ENCODE measurements at regions not wholly inside any gene's neighbourhood (a gene's known extent, or its start where the extent isn't known, plus 50 kb on each side); places are given as distances from the start of the nearest gene placed in this dataset.

DNA sequence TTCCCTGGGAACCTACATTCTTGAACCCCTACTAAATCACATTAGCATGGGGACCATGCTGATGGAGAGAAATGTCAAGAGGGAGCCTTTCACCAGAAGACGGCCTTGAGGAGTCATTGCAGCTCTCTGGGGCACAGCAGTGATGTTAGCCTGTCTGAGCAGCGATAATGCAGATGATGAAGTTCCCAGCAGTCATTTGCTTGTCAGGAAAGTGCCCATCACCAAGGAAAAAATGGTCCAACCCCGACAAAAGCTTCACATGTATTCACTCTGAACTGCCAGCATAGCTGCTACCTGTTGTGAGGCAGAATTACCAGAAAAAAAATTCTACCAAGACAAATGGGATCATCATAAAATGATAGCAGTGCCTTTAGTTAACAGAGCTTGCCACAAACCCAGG lies 238.4 kb upstream of the UMPS start:
- Histone ChIP-seq H2AFZ (ENCODE audit: low read depth, low read length, severe bottlenecking) (no peak overlapping the region), H3K27me3 (ENCODE audit: low read length) (no peaks in the 10 kb centered on the region), H3K27ac (ENCODE audit: low read depth, low read length) (no peak overlapping the region), H3K9ac (ENCODE audit: low read length) (no peak overlapping the region), H3K4me3 (ENCODE audit: insufficient read depth, low read length, poor library complexity, severe bottlenecking) (no peak overlapping the region), H3K79me2 (ENCODE audit: insufficient read depth, low read length) (no peaks in the 10 kb centered on the region), H3F3A (ENCODE audit: insufficient read depth) (no peaks in the 10 kb centered on the region), H3K36me3 (ENCODE audit: low read length) (no peaks in the 10 kb centered on the region), H3K4me2 (ENCODE audit: low read depth, low read length, poor library complexity, severe bottlenecking) (no peak overlapping the region), H3K9me3 (ENCODE audit: insufficient read depth, low read length) (no peaks in the 10 kb centered on the region), H4K20me1 (ENCODE audit: low read depth, low read length) (no peaks in the 10 kb centered on the region), H3K9me2 (replicated peaks; ENCODE audit: insufficient read depth, low read length) (no peaks in the 10 kb centered on the region)
- TF ChIP-seq EZH2phosphoT487 (conservative IDR thresholded peaks at IDR 0.05; ENCODE audit: low read length): no peak

DNA sequence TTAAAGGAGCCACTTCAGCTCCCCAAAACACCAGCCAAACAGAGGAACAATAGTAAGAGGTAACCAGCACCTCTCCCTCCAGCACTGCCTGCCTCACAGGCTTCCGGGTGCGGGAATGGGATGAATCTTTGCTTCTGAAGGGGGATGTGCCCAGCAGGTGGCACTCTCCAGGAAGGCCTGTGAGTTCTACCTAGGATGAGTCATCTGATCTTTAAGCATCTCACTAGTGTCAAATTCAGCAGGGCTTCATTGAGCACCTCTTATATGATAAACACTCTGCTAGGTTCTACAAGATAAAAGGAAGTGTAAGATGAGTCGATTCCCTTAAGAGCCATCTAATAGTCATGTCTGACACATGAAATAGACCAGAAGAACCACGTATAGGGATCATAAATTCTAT lies 237.4 kb upstream of the UMPS start:
- H3K9me2 ChIP-seq (replicated peaks; ENCODE audit: insufficient read depth, low read length): no peaks in the 10 kb centered on the region
- H3K9ac ChIP-seq (ENCODE audit: low read length): no peak overlapping the region
- no peak for TF ChIP-seq EZH2phosphoT487 (conservative IDR thresholded peaks at IDR 0.05; ENCODE audit: low read length)
- TF ChIP-seq, protein P1, sequence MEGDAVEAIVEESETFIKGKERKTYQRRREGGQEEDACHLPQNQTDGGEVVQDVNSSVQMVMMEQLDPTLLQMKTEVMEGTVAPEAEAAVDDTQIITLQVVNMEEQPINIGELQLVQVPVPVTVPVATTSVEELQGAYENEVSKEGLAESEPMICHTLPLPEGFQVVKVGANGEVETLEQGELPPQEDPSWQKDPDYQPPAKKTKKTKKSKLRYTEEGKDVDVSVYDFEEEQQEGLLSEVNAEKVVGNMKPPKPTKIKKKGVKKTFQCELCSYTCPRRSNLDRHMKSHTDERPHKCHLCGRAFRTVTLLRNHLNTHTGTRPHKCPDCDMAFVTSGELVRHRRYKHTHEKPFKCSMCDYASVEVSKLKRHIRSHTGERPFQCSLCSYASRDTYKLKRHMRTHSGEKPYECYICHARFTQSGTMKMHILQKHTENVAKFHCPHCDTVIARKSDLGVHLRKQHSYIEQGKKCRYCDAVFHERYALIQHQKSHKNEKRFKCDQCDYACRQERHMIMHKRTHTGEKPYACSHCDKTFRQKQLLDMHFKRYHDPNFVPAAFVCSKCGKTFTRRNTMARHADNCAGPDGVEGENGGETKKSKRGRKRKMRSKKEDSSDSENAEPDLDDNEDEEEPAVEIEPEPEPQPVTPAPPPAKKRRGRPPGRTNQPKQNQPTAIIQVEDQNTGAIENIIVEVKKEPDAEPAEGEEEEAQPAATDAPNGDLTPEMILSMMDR (IDR thresholded peaks at IDR 0.05; ENCODE audit: insufficient read depth, low read length, poor library complexity, severe bottlenecking): no peak
- H3K4me3 ChIP-seq (ENCODE audit: insufficient read depth, low read length, poor library complexity, severe bottlenecking): no peak overlapping the region
- no peak overlapping the region for H2AFZ ChIP-seq (ENCODE audit: low read depth, low read length, severe bottlenecking)
- no peaks in the 10 kb centered on the region for H3F3A ChIP-seq (ENCODE audit: insufficient read depth)
- no peaks in the 10 kb centered on the region for H3K36me3 ChIP-seq (ENCODE audit: low read length)
- H3K27ac ChIP-seq (ENCODE audit: low read depth, low read length): no peak overlapping the region
- no peaks in the 10 kb centered on the region for H3K79me2 ChIP-seq (ENCODE audit: insufficient read depth, low read length)
- H3K4me2 ChIP-seq (ENCODE audit: low read depth, low read length, poor library complexity, severe bottlenecking): no peak overlapping the region
- no peaks in the 10 kb centered on the region for H4K20me1 ChIP-seq (ENCODE audit: low read depth, low read length)
- H3K9me3 ChIP-seq (ENCODE audit: insufficient read depth, low read length): no peaks in the 10 kb centered on the region
- no peaks in the 10 kb centered on the region for H3K27me3 ChIP-seq (ENCODE audit: low read length)

DNA sequence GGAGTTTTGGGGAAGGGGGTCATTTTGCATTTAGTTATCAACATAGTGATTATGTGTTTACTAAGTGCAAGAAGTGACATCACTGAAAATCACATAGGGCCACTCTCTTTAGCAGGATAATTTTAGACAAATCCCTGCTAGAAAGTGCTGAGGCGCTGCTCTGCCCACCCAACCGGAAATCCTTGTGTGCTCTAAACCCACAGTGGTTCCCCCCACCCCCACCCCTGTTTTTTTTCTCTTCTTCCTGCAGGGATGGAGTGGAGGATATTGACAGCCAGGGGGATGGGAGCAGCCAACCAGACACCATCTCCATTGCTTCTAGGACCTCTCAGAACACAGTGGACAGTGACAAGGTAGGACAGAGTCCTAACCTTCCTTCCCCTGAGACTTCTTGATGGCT lies 234.2 kb upstream of the UMPS start:
- H3K36me3 ChIP-seq (ENCODE audit: low read length): no peaks in the 10 kb centered on the region

DNA sequence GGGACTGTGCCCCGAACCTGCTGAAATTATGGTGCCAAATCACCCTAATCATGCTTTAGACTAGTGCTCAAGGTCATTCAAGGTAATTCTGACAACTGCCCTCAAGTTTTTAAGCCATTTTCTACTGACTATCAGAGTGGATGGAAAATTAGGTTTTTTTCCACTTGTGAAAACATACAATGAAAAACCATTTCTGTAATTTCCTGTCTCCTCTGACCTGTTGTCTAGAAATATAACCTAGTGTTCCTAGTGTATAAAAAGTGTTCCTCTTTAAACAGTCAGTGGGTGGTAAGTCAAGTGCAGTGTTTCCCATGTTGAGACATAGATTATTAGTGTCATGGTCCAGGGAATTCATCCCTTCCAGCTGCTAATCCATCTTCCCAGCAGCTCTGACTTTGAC lies 232.8 kb upstream of the UMPS start:
- H3K27me3 ChIP-seq (ENCODE audit: low read length): no peaks in the 10 kb centered on the region

More for the DNA sequence above, 234.2 kb upstream of the UMPS start:
- Histone ChIP-seq H3K9ac (ENCODE audit: low read length) (no peak overlapping the region), H2AFZ (ENCODE audit: low read depth, low read length, severe bottlenecking) (no peak overlapping the region), H3K9me2 (replicated peaks; ENCODE audit: insufficient read depth, low read length) (no peaks in the 10 kb centered on the region), H3K4me3 (ENCODE audit: insufficient read depth, low read length, poor library complexity, severe bottlenecking) (no peak overlapping the region), H3K27ac (ENCODE audit: low read depth, low read length) (no peak overlapping the region), H3K27me3 (ENCODE audit: low read length) (no peaks in the 10 kb centered on the region), H3F3A (ENCODE audit: insufficient read depth) (no peaks in the 10 kb centered on the region), H3K4me2 (ENCODE audit: low read depth, low read length, poor library complexity, severe bottlenecking) (no peak overlapping the region), H3K79me2 (ENCODE audit: insufficient read depth, low read length) (no peaks in the 10 kb centered on the region), H3K9me3 (ENCODE audit: insufficient read depth, low read length) (no peaks in the 10 kb centered on the region), H4K20me1 (ENCODE audit: low read depth, low read length) (no peaks in the 10 kb centered on the region)
- TF ChIP-seq, protein P1 (IDR thresholded peaks at IDR 0.05; ENCODE audit: insufficient read depth, low read length, poor library complexity, severe bottlenecking): no peak
- TF ChIP-seq EZH2phosphoT487 (conservative IDR thresholded peaks at IDR 0.05; ENCODE audit: low read length): no peak

More for the DNA sequence above, 232.8 kb upstream of the UMPS start:
- Histone ChIP-seq H3K9ac (ENCODE audit: low read length) (no peak overlapping the region), H3K9me3 (ENCODE audit: insufficient read depth, low read length) (no peaks in the 10 kb centered on the region), H3K79me2 (ENCODE audit: insufficient read depth, low read length) (no peaks in the 10 kb centered on the region), H3K36me3 (ENCODE audit: low read length) (no peaks in the 10 kb centered on the region), H4K20me1 (ENCODE audit: low read depth, low read length) (no peaks in the 10 kb centered on the region), H3K27ac (ENCODE audit: low read depth, low read length) (no peak overlapping the region), H3F3A (ENCODE audit: insufficient read depth) (no peaks in the 10 kb centered on the region), H3K4me3 (ENCODE audit: insufficient read depth, low read length, poor library complexity, severe bottlenecking) (no peak overlapping the region), H2AFZ (ENCODE audit: low read depth, low read length, severe bottlenecking) (no peak overlapping the region), H3K4me2 (ENCODE audit: low read depth, low read length, poor library complexity, severe bottlenecking) (no peak overlapping the region), H3K9me2 (replicated peaks; ENCODE audit: insufficient read depth, low read length) (no peaks in the 10 kb centered on the region)
- TF ChIP-seq, protein P1 (IDR thresholded peaks at IDR 0.05; ENCODE audit: insufficient read depth, low read length, poor library complexity, severe bottlenecking): no peak
- TF ChIP-seq EZH2phosphoT487 (conservative IDR thresholded peaks at IDR 0.05; ENCODE audit: low read length): no peak

All from SU-DHL-6 (cell line).